ENCODE measurements at regions not wholly inside any gene's neighbourhood (a gene's known extent, or its start where the extent isn't known, plus 50 kb on each side); places are given as distances from the start of the nearest gene placed in this dataset.
"Not testable (repeated sequence)": the region's sequence is repeated elsewhere in the genome, so short reads cannot be mapped to it uniquely, and the experiment has no call there.

DNA sequence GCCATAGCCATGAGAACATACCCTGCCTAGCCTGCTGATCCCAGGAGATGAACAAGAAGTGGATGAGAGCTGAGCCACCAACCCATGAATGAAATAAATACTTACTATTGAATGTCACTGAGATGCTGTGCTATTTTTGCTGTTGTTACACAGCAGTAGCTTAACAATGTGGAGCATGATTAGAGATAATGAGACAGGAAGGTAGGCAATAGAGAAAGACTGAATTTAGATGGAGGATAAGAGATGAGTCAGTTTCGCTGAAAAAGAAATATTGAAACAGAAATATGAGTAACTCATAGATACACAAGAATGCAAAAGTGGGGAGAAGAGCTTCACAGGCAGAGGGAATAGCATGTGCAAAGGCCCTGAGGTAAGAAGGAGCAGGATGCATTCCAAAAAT, 94.9 kb upstream of the TOP1 start:
- no peak for DNase-seq (ENCODE audit: low spot score)

DNA sequence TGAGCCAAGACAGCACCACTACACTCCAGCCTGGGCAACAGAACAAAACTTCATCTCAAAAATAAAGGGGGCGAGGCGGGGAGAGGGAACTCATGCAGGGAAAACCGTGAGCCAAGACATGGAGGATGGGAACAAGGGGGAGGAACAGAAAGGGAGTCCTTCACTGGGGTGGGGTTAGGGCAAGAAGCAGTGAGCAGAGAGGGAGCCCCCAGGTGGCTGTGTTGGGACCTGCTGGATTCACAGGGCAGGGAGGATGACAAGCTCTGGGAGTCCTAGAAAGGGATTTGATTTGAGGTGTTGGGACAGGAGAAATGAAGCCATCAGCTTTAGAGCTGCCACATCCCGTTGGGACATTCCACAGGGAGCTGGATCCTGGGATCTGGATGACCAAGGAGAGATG, 90.6 kb upstream of the TOP1 start:
- no peak for DNase-seq (ENCODE audit: low spot score)

DNA sequence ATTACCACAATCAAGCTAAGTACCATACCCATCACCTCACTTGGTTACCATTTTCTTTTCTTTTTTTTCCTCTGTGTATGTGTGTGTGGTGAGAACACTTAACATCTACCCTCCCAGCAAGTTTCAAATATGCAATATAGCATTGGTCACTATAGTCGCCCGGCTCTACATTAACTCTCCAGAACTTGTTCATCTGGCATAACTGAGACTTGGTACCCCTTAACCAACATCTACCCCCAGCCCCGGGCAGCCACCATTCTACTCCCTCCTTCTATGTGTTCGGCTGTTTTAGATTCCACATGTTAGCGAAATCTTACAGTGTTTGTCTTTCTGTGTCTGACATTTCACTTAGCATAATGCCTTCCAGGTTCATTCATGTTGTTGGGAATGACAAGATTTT, 89.0 kb upstream of the TOP1 start:
- DNase-seq (ENCODE audit: low spot score), result no peak

- no peak for DNase-seq (ENCODE audit: low spot score)
Observed at GRCh38 chr20:40941133-40941610, 87.5 kb upstream of the TOP1 start.

DNA sequence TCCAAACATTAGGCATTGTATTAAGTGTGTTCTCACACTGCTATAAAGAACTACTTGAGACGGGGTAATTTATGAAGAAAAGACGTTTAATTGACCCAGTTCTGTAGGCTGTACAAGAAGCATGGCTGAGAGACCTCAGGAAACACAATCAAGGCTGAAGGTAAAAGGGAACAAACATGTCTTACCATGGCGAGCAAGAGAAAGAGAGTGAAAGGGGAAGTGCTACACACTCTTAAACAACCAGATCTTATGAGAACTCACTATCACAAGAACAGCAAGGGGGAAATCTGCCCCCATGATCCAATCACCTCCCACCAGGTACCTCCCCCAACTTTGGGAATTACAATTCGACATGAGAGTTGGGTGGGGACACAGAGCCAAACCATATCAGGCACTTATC, 86.6 kb upstream of the TOP1 start:
- DNase-seq (ENCODE audit: low spot score), result no peak

- DNase-seq (ENCODE audit: low spot score), result no peak
Observed at GRCh38 chr20:40942775-40943174, 85.8 kb upstream of the TOP1 start.

- DNase-seq (ENCODE audit: low spot score), result no peak
Observed at GRCh38 chr20:40943591-40943990, 85.0 kb upstream of the TOP1 start.

DNA sequence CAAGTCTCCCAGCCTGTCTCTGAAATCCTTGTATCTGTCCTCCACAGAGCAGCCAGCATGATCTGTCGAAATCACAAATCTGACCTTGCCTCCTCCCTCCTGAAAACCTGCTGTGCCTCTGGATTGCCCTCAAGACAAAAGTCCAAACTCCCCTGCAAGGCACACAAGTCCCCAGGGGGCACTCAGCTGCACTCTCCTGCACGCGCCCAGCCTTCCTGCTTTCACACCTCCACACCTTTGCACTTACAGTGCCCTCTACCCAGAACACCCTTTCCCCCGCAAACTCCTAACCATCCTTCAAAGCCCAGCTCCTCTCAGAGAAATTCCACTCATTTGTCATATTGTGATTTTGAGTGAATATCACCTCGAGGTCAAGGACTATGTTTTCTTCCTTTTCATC, 83.4 kb upstream of the TOP1 start:
- no peak for DNase-seq (ENCODE audit: low spot score)

DNA sequence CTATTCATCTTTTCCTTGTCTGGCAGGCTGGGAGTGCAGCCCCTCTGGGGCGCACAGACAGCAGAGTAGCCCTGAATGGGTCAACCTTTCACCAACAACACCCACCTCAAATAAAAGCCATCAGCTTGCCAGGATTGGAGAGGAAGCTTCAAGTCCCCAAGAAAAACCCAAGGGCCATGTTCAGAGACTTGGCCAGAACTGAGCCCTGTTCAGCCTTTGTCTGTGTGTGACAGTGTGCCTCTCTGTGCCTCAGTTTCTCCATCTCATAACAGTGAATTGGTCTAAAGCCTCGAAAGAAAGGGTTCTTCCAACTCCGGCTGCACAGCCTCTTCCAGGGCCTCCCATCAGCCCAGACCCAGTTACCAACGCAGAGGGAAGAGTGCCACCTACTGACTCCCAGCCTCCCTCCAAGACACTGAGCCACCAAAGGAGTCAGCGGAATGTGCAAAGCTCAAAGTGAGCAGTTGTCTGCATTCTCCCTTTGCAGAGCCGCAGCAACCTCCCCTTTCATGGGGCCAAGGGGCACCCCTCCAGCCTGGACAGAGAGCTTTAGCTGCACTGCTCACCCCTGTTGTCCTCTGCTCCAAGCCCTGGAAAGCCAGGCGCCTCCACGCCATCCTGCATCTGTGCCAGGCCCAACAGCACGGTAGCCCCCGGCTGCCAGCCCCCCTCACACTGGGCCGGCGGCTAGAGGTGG, 82.7 kb upstream of the TOP1 start:
- DNase-seq (ENCODE audit: low spot score), result peak; percentile 35

GRCh38 chr20:40946451-40946850, 82.2 kb upstream of the TOP1 start:
- no peak for DNase-seq (ENCODE audit: low spot score)

- no peak for DNase-seq (ENCODE audit: low spot score)
Observed at GRCh38 chr20:40948465-40949267, 80.0 kb upstream of the TOP1 start.

DNA sequence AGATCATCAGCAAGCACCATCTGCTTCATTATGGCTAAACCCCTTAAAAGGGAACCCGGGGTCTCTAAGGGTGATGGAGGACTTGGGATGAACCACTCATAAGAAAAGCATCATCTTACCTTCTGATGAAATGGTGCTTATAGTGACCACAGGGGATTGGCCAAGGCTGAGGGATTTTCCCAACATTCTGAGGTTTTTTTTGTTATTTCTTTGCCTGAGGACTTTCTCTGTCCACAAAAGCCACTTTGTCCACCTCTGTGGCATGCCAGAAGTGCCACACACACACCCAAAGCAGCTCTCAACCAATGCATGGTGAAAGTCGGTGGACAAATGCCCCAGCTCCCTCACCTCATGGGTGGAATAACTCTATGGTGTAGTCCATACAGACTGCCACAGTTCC, 79.3 kb upstream of the TOP1 start:
- no peak for DNase-seq (ENCODE audit: low spot score)

DNA sequence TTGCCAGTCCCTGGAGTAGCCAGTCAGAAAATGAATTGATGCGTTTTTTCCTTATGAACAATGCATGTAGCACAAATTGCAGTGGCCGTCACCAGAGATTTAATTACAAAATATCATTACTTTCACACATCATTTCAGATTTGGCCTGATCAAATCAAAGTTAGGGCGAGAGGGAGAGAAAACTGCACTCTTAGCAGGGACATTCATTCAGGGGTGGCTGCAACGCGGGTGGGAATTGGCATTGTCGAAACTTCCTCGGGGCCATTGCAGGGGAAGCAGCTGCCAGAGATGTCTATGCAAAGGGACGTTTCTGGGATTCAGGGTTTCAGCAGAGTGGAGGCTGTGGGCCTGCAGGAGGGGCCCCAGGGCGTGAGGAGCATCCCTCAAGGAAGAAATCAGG, 76.5 kb upstream of the TOP1 start:
- DNase-seq (ENCODE audit: low spot score), result no peak

- no peak for DNase-seq (ENCODE audit: low spot score)
Observed at GRCh38 chr20:40953416-40953815, 75.2 kb upstream of the TOP1 start.

- DNase-seq (ENCODE audit: low spot score), result peak; percentile 22
Observed at GRCh38 chr20:40953856-40954255, 74.8 kb upstream of the TOP1 start.

- DNase-seq (ENCODE audit: low spot score), result no peak
Observed at GRCh38 chr20:40954521-40955165, 74.0 kb upstream of the TOP1 start.

DNA sequence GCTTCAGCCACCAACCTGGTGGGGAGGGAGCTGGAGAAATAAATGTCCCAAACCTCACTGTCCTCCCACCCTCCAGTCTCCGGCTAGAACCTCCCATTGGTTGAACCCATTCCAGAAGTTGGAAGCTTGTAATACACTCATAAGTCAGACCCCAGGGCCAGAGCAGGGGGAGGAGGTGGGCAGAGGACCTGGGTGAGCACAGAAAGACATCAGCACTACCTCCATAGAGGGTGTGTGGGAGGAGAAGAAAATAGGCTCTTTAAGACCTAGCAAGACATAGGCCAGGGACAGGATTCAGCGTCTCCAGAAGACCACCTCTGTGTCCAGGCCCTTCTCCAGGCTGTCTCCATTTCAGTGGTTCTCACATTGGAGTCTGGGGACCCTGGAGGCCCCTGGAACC, 73.3 kb upstream of the TOP1 start:
- no peak for DNase-seq (ENCODE audit: low spot score)

GRCh38 chr20:40955826-40956225, 72.8 kb upstream of the TOP1 start:
- DNase-seq (ENCODE audit: low spot score), result not testable (repeated sequence)

DNA sequence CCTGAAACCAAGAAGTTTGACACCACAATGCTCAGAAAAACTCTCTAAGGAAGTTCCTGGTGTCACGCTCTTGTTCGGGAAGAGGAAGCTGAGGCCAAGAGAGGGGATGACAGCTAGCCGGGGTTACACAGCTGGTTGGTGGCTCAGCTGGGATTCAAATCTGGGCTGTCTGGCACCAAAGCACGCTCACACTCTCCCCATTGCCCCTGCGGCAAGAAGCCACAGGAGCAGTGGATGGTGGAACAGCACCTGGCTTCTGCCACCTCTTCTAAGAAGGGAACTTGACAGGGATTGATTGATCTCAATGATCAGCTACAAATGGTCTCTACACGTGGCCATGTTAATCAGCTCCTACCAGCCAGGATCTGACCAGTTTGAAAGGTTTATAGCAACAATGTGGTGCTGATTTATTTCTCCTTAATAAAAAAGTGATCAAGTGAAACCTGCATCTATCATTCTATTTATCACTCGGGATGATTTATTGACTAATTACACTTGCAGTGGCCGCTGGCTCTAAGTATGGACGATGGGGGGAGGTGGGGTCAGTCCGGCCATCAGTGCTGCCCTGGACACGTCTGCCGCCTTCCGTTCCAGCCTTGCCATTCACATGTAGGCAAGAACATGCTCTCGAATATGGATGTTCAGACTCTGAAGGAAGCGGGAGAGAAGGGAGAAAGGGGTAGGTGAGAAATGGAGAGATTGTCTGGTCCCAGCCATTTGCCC, 71.9 kb upstream of the TOP1 start:
- DNase-seq (ENCODE audit: low spot score), result no peak

DNA sequence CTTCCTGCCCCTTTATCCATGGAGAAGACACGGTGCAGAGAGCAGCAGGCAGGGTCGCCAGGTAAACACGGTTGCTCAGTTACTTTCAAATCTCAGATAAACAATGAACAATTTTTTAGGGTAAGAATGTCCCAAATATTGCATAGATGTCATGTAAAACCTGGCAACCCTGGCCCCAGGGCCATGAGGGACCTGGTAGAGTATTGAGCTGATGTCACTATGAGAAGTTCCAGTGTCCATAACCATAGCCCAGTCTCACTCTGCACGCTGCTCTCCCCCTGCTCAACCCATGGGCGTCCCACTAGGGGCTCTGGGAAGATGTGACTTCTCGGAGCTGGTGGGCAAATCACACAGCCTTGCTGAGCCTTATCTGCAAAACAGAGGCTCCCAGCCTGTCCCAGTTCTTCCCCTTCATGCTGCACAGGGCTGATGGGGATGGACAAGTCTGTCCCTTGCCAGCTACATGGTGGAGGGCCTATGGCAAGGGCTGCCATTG, 71.3 kb upstream of the TOP1 start:
- no peak for DNase-seq (ENCODE audit: low spot score)

DNA sequence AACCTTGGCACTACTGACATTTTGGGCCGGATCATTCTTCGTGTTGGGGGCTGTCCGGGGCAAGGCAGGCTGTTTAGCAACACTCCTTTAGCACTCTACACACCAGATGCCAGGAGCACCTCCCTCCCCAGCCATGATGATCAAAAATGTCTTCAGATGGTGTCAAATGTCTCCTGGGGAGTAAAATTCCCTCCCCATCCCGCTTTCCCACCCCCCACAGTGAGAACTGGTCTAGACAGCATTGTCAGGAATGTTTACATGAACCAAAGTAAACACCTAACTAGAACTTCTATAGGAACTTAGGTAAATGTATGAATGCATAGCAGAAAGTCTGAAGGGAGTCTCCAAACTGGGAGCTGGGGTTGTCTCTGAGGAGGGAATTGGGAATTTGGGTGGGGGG, 70.0 kb upstream of the TOP1 start:
- DNase-seq (ENCODE audit: low spot score), result no peak
